GM12865 (cell line): ENCODE measurements at regions not wholly inside any gene's neighbourhood (a gene's known extent, or its start where the extent isn't known, plus 50 kb on each side); places are given as distances from the start of the nearest gene placed in this dataset.

Experiments
- DNase-seq: peaks from one replicate; pipeline ENCODE4 v3.0.0; 2010; ENCODE audit warnings: low read depth
- H3K4me3 ChIP-seq: 2 replicates; pipeline ENCODE4 v1.5.1; 2011; ENCODE audit warnings: mild to moderate bottlenecking, low read depth, low read length, control low read depth
- CTCF ChIP-seq: IDR thresholded peaks from 2 replicates; pipeline ENCODE4 v1.5.1; 2011; ENCODE audit warnings: low read length, control low read depth, low read depth, inconsistent platforms; ENCODE audit not compliant: insufficient read depth; ENCODE audit errors: missing control alignments

GRCh38 chr10:6737080-6737641 lies 157.1 kb upstream of the PRKCQ start:
- no peak for DNase-seq
- no peak overlapping the region for H3K4me3 ChIP-seq
- no peak for TF ChIP-seq CTCF

- no peak for TF ChIP-seq CTCF
- no peak overlapping the region for H3K4me3 ChIP-seq
- DNase-seq = no peak
Observed at GRCh38 chr10:6734286-6734685, 154.2 kb upstream of the PRKCQ start.

- H3K4me3 ChIP-seq = no peak overlapping the region
- no peak for DNase-seq
- no peak for TF ChIP-seq CTCF
Observed at GRCh38 chr10:6729861-6730344, 149.8 kb upstream of the PRKCQ start.

GRCh38 chr10:6729071-6729774 lies 149.1 kb upstream of the PRKCQ start:
- DNase-seq = no peak
- no peak overlapping the region for H3K4me3 ChIP-seq
- no peak for TF ChIP-seq CTCF

- no peak for DNase-seq
- no peak overlapping the region for H3K4me3 ChIP-seq
- no peak for TF ChIP-seq CTCF
Observed at GRCh38 chr10:6726924-6727323, 146.8 kb upstream of the PRKCQ start.

GRCh38 chr10:6722616-6723004 lies 142.5 kb upstream of the PRKCQ start:
- DNase-seq = no peak
- H3K4me3 ChIP-seq = no peak overlapping the region
- no peak for TF ChIP-seq CTCF
